ENCODE measurements at regions not wholly inside any gene's neighbourhood (a gene's known extent, or its start where the extent isn't known, plus 50 kb on each side); places are given as distances from the start of the nearest gene placed in this dataset.

GRCh38 chr3:17939157-17939556 is 196.7 kb upstream of the TBC1D5 start:
- H3K4me1 ChIP-seq (ENCODE audit: control insufficient read depth, insufficient read depth, low read length, poor library complexity, severe bottlenecking): no peaks in the 10 kb centered on the region
- H3K27ac ChIP-seq (ENCODE audit: insufficient read depth, low read length, poor library complexity, severe bottlenecking): no peak overlapping the region
- no peak overlapping the region for H3K4me3 ChIP-seq (ENCODE audit: insufficient read depth, low read depth, low read length, poor library complexity, severe bottlenecking)
- DNase-seq: no peak
- no peaks in the 10 kb centered on the region for H3K9me3 ChIP-seq (ENCODE audit: control insufficient read depth, low read length)
- no peaks in the 10 kb centered on the region for H3K36me3 ChIP-seq (ENCODE audit: control insufficient read depth, insufficient read depth, low read length)
- H3K27me3 ChIP-seq (replicated peaks; ENCODE audit: control insufficient read depth, insufficient read depth, low read length, poor library complexity, severe bottlenecking): no peaks in the 10 kb centered on the region

- Histone ChIP-seq H3K9me3 (ENCODE audit: control insufficient read depth, low read length) (no peaks in the 10 kb centered on the region), H3K27me3 (replicated peaks; ENCODE audit: control insufficient read depth, insufficient read depth, low read length, poor library complexity, severe bottlenecking) (no peaks in the 10 kb centered on the region), H3K4me3 (ENCODE audit: insufficient read depth, low read depth, low read length, poor library complexity, severe bottlenecking) (no peak overlapping the region), H3K36me3 (ENCODE audit: control insufficient read depth, insufficient read depth, low read length) (no peaks in the 10 kb centered on the region), H3K27ac (ENCODE audit: insufficient read depth, low read length, poor library complexity, severe bottlenecking) (no peak overlapping the region), H3K4me1 (ENCODE audit: control insufficient read depth, insufficient read depth, low read length, poor library complexity, severe bottlenecking) (no peaks in the 10 kb centered on the region)
- no peak for DNase-seq
Measured at GRCh38 chr3:17938313-17938712, 195.9 kb upstream of the TBC1D5 start.

DNA sequence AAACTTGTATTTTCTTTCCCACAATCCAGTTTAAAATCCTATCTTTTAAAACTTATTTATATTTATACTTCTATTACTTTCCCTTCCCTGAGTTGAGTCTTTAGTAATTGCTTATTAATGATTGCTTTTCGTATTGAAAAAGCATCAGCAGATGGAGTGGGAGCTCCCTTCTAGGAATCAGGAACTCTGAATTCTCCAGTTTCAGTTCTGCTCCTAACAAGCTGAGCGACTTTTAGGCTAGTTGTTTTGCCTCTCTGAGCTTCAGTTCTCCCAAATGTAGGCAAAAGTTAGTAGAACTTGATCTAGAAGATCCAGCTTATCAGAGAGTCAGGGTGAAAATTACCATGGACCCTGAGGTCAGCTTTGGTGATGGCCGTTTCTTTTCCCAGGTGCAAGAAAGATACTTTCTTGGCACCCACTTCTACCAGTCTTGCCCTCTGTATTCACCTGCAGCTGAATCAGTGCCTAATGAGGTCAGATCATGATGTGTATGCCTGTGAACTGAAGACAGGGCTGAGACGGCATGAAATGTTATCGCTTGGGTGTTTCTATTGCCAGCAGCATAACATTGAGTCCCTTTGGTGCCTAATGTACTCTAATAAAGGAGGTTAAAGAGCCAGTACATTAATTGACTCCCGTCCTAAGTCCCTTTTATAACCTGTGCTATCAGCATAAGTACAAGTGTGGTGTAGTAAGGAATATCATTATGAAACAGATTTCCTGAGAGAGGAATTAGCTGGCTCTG is 194.5 kb upstream of the TBC1D5 start:
- no peak for DNase-seq
- Histone ChIP-seq H3K27me3 (replicated peaks; ENCODE audit: control insufficient read depth, insufficient read depth, low read length, poor library complexity, severe bottlenecking) (no peaks in the 10 kb centered on the region), H3K4me3 (ENCODE audit: insufficient read depth, low read depth, low read length, poor library complexity, severe bottlenecking) (no peak overlapping the region), H3K27ac (ENCODE audit: insufficient read depth, low read length, poor library complexity, severe bottlenecking) (no peak overlapping the region), H3K9me3 (ENCODE audit: control insufficient read depth, low read length) (no peaks in the 10 kb centered on the region), H3K4me1 (ENCODE audit: control insufficient read depth, insufficient read depth, low read length, poor library complexity, severe bottlenecking) (no peaks in the 10 kb centered on the region), H3K36me3 (ENCODE audit: control insufficient read depth, insufficient read depth, low read length) (no peaks in the 10 kb centered on the region)

DNA sequence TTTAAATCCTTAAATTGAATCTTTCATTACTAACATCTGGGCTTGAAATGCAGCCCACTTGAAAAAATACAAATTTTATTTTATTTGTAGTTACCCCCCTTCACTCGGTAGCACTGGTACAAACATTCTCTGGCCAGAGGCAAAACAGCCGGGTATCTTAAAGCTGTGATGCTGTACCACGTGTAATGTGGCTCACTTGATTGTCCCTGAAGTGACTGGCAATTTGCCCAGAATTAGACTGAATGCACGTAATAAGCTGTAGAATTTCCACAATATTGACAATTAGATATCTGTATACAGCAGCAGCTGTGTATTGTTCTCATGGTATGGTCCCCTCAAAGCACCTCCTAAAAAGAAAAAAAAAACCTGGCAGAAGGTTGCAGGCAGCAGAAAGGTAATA is 192.8 kb upstream of the TBC1D5 start:
- H3K27me3 ChIP-seq (replicated peaks; ENCODE audit: control insufficient read depth, insufficient read depth, low read length, poor library complexity, severe bottlenecking): no peaks in the 10 kb centered on the region
- H3K27ac ChIP-seq (ENCODE audit: insufficient read depth, low read length, poor library complexity, severe bottlenecking): no peak overlapping the region
- H3K9me3 ChIP-seq (ENCODE audit: control insufficient read depth, low read length): no peaks in the 10 kb centered on the region
- H3K4me3 ChIP-seq (ENCODE audit: insufficient read depth, low read depth, low read length, poor library complexity, severe bottlenecking): no peak overlapping the region
- H3K4me1 ChIP-seq (ENCODE audit: control insufficient read depth, insufficient read depth, low read length, poor library complexity, severe bottlenecking): no peaks in the 10 kb centered on the region
- H3K36me3 ChIP-seq (ENCODE audit: control insufficient read depth, insufficient read depth, low read length): no peaks in the 10 kb centered on the region
- no peak for DNase-seq

DNA sequence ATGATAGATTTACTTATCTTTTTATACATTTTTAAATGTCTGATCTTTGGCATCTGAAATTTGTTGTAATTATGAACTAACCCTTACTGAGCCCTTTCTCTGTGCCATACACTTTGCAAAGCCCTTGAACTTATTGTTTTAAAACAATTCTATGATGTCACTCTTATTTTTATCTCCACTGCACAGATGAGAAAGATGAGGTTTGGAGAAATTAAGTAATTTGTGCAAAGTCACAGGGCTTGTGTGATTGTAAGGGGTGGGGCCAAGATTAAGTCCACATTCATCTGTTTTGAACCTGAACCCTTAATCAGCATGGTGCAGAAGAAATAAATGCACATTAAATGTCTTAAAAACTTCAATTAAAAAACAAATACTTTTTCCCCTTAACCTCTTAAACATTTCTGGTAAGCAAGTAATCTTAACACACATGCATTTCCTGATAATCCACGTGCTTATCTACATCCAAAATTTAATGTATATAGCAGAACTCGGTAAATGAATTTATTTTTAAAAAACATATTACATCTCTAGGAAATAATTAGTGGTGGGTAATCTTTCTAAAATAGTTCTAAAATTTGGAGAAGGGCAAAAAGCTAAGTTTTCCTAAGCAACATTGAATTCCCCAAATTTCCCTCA is 189.8 kb upstream of the TBC1D5 start:
- no peaks in the 10 kb centered on the region for H3K9me3 ChIP-seq (ENCODE audit: control insufficient read depth, low read length)
- no peak for DNase-seq
- H3K27me3 ChIP-seq (replicated peaks; ENCODE audit: control insufficient read depth, insufficient read depth, low read length, poor library complexity, severe bottlenecking): no peaks in the 10 kb centered on the region
- H3K4me1 ChIP-seq (ENCODE audit: control insufficient read depth, insufficient read depth, low read length, poor library complexity, severe bottlenecking): no peaks in the 10 kb centered on the region
- H3K4me3 ChIP-seq (ENCODE audit: insufficient read depth, low read depth, low read length, poor library complexity, severe bottlenecking): no peak overlapping the region
- no peak overlapping the region for H3K27ac ChIP-seq (ENCODE audit: insufficient read depth, low read length, poor library complexity, severe bottlenecking)
- H3K36me3 ChIP-seq (ENCODE audit: control insufficient read depth, insufficient read depth, low read length): no peaks in the 10 kb centered on the region

DNA sequence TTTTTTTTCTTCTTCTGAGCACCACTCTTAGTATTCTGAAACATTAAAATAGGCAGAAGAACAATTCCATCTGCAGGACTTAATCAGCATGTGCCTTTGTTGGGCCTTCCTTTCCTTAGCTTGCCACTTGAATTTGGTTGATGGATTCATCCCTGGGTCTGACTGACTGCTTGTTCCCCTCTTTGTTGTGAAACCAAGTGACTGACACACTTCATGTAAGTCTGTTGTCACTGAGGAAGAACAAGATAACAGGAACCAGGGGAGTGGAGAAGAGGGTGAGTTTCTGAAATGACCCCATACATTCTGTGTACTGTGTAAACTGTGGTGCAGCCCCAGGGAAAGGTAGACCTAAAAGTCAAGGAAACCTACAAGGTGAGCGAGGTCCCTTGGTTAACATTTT is 188.7 kb upstream of the TBC1D5 start:
- no peak for DNase-seq
- Histone ChIP-seq H3K4me3 (ENCODE audit: insufficient read depth, low read depth, low read length, poor library complexity, severe bottlenecking) (no peak overlapping the region), H3K36me3 (ENCODE audit: control insufficient read depth, insufficient read depth, low read length) (no peaks in the 10 kb centered on the region), H3K9me3 (ENCODE audit: control insufficient read depth, low read length) (no peaks in the 10 kb centered on the region), H3K4me1 (ENCODE audit: control insufficient read depth, insufficient read depth, low read length, poor library complexity, severe bottlenecking) (no peaks in the 10 kb centered on the region), H3K27ac (ENCODE audit: insufficient read depth, low read length, poor library complexity, severe bottlenecking) (no peak overlapping the region), H3K27me3 (replicated peaks; ENCODE audit: control insufficient read depth, insufficient read depth, low read length, poor library complexity, severe bottlenecking) (no peaks in the 10 kb centered on the region)

DNA sequence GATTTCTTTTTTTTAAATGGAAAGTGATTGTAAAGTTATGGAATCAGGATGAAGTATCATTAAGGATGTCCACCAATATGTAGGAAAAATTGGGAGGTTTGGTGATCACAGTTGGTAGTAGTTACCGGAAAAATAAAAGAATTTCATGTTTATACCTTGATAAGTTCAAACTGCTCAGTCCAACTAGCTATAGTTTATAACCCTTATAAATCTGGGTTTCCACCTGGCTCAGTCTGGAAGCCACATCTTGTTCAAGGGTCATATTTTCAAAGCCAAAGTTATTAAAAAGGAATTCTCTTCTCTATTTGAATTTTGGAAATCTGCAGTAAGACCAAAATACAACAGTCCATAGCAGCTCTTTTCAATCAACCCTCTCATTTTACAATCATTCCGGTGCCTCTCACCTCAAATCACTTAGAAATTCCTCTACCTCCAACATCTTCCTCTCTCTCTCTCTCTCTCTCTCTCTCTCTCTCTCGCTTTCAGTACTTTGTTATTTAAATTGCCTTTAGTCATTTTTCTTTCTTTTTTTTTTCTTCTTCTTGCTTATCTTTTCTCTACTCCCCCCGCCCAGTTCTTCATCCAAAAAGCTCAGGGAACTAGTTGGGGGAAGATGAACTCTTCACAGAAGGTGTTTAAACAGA is 186.2 kb upstream of the TBC1D5 start:
- no peaks in the 10 kb centered on the region for H3K36me3 ChIP-seq (ENCODE audit: control insufficient read depth, insufficient read depth, low read length)
- H3K4me1 ChIP-seq (ENCODE audit: control insufficient read depth, insufficient read depth, low read length, poor library complexity, severe bottlenecking): no peaks in the 10 kb centered on the region
- no peaks in the 10 kb centered on the region for H3K27me3 ChIP-seq (replicated peaks; ENCODE audit: control insufficient read depth, insufficient read depth, low read length, poor library complexity, severe bottlenecking)

GRCh38 chr3:17927036-17927435 is 184.6 kb upstream of the TBC1D5 start:
- DNase-seq: no peak
- H3K4me3 ChIP-seq (ENCODE audit: insufficient read depth, low read depth, low read length, poor library complexity, severe bottlenecking): no peak overlapping the region
- no peaks in the 10 kb centered on the region for H3K9me3 ChIP-seq (ENCODE audit: control insufficient read depth, low read length)
- no peak overlapping the region for H3K27ac ChIP-seq (ENCODE audit: insufficient read depth, low read length, poor library complexity, severe bottlenecking)
- H3K4me1 ChIP-seq (ENCODE audit: control insufficient read depth, insufficient read depth, low read length, poor library complexity, severe bottlenecking): no peaks in the 10 kb centered on the region
- no peaks in the 10 kb centered on the region for H3K27me3 ChIP-seq (replicated peaks; ENCODE audit: control insufficient read depth, insufficient read depth, low read length, poor library complexity, severe bottlenecking)
- H3K36me3 ChIP-seq (ENCODE audit: control insufficient read depth, insufficient read depth, low read length): no peaks in the 10 kb centered on the region

More for the DNA sequence above, 186.2 kb upstream of the TBC1D5 start:
- no peak overlapping the region for H3K4me3 ChIP-seq (ENCODE audit: insufficient read depth, low read depth, low read length, poor library complexity, severe bottlenecking)
- DNase-seq: no peak
- no peak overlapping the region for H3K27ac ChIP-seq (ENCODE audit: insufficient read depth, low read length, poor library complexity, severe bottlenecking)
- no peaks in the 10 kb centered on the region for H3K9me3 ChIP-seq (ENCODE audit: control insufficient read depth, low read length)

- Histone ChIP-seq H3K4me3 (ENCODE audit: insufficient read depth, low read depth, low read length, poor library complexity, severe bottlenecking) (no peak overlapping the region), H3K27ac (ENCODE audit: insufficient read depth, low read length, poor library complexity, severe bottlenecking) (no peak overlapping the region), H3K36me3 (ENCODE audit: control insufficient read depth, insufficient read depth, low read length) (no peaks in the 10 kb centered on the region), H3K27me3 (replicated peaks; ENCODE audit: control insufficient read depth, insufficient read depth, low read length, poor library complexity, severe bottlenecking) (no peaks in the 10 kb centered on the region), H3K4me1 (ENCODE audit: control insufficient read depth, insufficient read depth, low read length, poor library complexity, severe bottlenecking) (no peaks in the 10 kb centered on the region), H3K9me3 (ENCODE audit: control insufficient read depth, low read length) (no peaks in the 10 kb centered on the region)
- no peak for DNase-seq
Measured at GRCh38 chr3:17915341-17915740, 172.9 kb upstream of the TBC1D5 start.

GRCh38 chr3:17913359-17913758 is 170.9 kb upstream of the TBC1D5 start:
- H3K4me1 ChIP-seq (ENCODE audit: control insufficient read depth, insufficient read depth, low read length, poor library complexity, severe bottlenecking): no peaks in the 10 kb centered on the region
- H3K36me3 ChIP-seq (ENCODE audit: control insufficient read depth, insufficient read depth, low read length): no peaks in the 10 kb centered on the region
- no peaks in the 10 kb centered on the region for H3K9me3 ChIP-seq (ENCODE audit: control insufficient read depth, low read length)
- no peak overlapping the region for H3K4me3 ChIP-seq (ENCODE audit: insufficient read depth, low read depth, low read length, poor library complexity, severe bottlenecking)
- DNase-seq: no peak
- H3K27me3 ChIP-seq (replicated peaks; ENCODE audit: control insufficient read depth, insufficient read depth, low read length, poor library complexity, severe bottlenecking): no peaks in the 10 kb centered on the region
- H3K27ac ChIP-seq (ENCODE audit: insufficient read depth, low read length, poor library complexity, severe bottlenecking): no peak overlapping the region
